ENCODE measurements at regions not wholly inside any gene's neighbourhood (a gene's known extent, or its start where the extent isn't known, plus 50 kb on each side); places are given as distances from the start of the nearest gene placed in this dataset.
"Not testable (repeated sequence)": the region's sequence is repeated elsewhere in the genome, so short reads cannot be mapped to it uniquely, and the experiment has no call there.

DNA sequence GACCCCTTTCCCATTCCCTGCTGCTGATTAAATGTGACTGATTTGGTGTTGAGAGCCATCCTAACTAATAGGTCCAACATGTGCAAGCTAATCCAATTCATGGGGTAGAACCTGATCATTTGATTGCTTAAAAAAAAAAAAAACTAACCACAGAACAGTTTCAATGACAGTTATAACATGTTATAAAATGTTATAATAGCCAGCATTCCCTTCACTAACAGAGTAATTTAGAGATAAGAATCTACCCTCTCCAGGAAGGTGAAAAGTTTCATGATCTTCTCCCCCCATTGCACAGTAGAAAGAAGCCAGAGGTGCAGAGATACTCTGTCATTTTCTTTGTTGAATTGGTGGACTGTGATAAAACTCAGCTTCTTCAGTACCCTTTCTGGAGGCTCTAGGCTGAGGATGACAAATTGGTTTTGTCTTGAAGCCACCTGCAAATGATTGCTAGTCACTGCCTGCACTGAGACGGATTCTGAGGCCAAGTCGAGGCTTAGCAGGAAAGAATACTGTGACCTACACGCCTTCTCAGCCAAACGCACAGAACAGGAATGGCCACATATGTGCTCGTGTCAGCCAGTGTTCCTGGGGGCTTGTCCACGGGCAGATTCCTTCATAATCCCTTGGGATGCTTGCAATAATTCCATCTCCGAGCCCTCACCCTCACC is 215.7 kb upstream of the IRF2BP2 start:
- WGBS, 2 donors = 83 to 85% methylated on average over 7 of the region's 7 CpGs
- Histone ChIP-seq H3K9me3 (no peaks in the 10 kb centered on the region), H3K36me3 (no peaks in the 10 kb centered on the region), H3K4me3 (no peak overlapping the region), H3K27me3 (no peaks in the 10 kb centered on the region), H3K27ac (no peak overlapping the region), H3K4me1 (no peaks in the 10 kb centered on the region)
- no peak for DNase-seq
- TF ChIP-seq, protein P1, sequence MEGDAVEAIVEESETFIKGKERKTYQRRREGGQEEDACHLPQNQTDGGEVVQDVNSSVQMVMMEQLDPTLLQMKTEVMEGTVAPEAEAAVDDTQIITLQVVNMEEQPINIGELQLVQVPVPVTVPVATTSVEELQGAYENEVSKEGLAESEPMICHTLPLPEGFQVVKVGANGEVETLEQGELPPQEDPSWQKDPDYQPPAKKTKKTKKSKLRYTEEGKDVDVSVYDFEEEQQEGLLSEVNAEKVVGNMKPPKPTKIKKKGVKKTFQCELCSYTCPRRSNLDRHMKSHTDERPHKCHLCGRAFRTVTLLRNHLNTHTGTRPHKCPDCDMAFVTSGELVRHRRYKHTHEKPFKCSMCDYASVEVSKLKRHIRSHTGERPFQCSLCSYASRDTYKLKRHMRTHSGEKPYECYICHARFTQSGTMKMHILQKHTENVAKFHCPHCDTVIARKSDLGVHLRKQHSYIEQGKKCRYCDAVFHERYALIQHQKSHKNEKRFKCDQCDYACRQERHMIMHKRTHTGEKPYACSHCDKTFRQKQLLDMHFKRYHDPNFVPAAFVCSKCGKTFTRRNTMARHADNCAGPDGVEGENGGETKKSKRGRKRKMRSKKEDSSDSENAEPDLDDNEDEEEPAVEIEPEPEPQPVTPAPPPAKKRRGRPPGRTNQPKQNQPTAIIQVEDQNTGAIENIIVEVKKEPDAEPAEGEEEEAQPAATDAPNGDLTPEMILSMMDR (IDR thresholded peaks at IDR 0.05) = no peak
- no peak for ATAC-seq
- intact Hi-C loops (cut with DNase I) = loop anchor here in 1 of 10 donors (10.0 kb wide), 1 partner anchor 91 kb away; no protein-coding TSS in a partner anchor

- H3K27me3 ChIP-seq, H3K27ac ChIP-seq, H3K4me3 ChIP-seq, H3K36me3 ChIP-seq, H3K4me1 ChIP-seq, DNase-seq, H3K9me3 ChIP-seq, ATAC-seq: not testable (repeated sequence)
- 92 to 95% methylated on average over 7 of the region's 7 CpGs for WGBS, 2 donors
- intact Hi-C loops (cut with DNase I) = loop anchor here in 1 of 10 donors (10.0 kb wide), 1 partner anchor 90 kb away; no protein-coding TSS in a partner anchor
Observed at GRCh38 chr1:234824836-234825235, 214.9 kb upstream of the IRF2BP2 start.

DNA sequence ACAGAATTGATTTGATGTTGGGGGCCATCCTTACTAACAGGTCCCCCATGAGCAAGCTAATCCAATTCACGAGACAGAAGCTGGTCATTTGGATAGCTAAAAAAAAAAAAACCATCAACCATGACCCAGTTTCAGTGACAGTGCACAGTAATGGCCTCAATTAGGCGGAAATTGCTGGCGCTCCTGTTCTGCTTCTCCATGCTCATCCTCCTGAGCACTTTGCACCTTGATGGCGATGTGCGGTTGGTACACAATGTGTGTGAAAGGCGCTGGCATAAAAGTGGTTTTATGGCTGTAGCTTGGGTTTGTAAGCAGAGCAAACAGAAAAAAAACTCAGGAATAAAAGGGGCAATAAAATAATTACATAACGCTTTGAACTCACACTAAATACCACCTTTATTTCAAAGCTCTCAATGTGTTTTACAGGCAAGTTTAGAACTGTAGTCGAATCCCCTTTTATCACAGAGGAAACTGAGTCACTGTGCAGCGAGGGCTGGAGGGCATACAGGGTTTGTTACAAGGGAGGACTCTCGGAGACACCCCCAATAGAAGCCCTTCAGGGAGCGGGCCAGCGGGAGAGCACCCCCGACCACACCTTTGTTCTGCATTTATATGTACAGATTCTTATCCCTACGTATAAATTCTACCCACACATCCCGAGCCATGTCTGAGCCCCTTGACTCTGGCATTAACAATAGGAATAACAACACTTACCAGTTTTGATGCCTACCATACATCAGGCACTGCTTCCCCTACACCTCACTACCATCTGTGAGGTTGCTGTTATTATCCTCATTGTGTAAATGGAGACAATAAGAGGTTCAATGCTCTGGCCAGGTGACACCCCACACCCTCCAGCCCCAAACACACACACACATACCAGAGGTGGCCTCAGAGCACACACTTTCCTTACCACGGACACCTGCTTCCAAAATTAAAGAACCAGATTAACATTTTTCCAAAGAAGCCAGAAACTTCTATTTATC is 213.5 kb upstream of the IRF2BP2 start:
- no peaks in the 10 kb centered on the region for H3K27me3 ChIP-seq
- TF ChIP-seq, protein P1 (IDR thresholded peaks at IDR 0.05) = no peak
- no peak for DNase-seq
- no peaks in the 10 kb centered on the region for H3K9me3 ChIP-seq
- no peak for ATAC-seq
- H3K36me3 ChIP-seq = no peaks in the 10 kb centered on the region
- H3K4me1 ChIP-seq = no peaks in the 10 kb centered on the region
- intact Hi-C loops (cut with DNase I) = loop anchor here in 1 of 10 donors (10.0 kb wide), 1 partner anchor 89 kb away; no protein-coding TSS in a partner anchor
- WGBS, 2 donors = 95 to 96% methylated on average over 16 of the region's 16 CpGs
- H3K4me3 ChIP-seq = no peak overlapping the region
- no peak overlapping the region for H3K27ac ChIP-seq

DNA sequence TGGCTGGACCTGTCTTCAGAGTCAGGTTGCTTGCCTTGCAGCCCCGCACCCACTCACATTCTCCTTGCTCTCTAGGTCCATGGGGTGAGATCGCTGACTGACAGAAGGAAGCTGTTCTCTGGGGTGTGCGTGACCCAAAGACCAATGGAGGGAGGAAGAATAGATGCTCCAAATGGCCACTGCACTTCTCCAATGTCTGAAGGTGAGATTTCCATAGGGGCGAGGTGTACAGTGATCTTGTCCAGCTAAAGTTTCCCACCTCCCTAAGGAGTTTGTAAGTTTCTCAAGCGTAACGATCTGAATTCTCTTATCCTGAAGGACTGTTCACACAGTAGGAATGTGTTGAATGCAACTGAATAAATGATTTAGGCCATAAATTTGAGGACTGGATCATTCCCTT is 211.9 kb upstream of the IRF2BP2 start:
- Histone ChIP-seq H3K4me3 (no peak overlapping the region), H3K36me3 (no peaks in the 10 kb centered on the region), H3K9me3 (no peaks in the 10 kb centered on the region), H3K27me3 (no peaks in the 10 kb centered on the region), H3K4me1 (peaks cover 0 to 6% (median 0%) of the 10 kb centered on the region in 9 donors), H3K27ac (no peak overlapping the region)
- 97 to 98% methylated on average over 6 of the region's 6 CpGs for WGBS, 2 donors
- DNase-seq (no peak), ATAC-seq (no peak)
- intact Hi-C loops (cut with DNase I) = loop anchor here in 1 of 10 donors (10.0 kb wide), 1 partner anchor 87 kb away; no protein-coding TSS in a partner anchor
- TF ChIP-seq, protein P1 (IDR thresholded peaks at IDR 0.05) = no peak

Measured in heart right ventricle (tissue), 16 donors.